ENCODE measurements at regions not wholly inside any gene's neighbourhood (a gene's known extent, or its start where the extent isn't known, plus 50 kb on each side); places are given as distances from the start of the nearest gene placed in this dataset.
"Not testable (repeated sequence)": the region's sequence is repeated elsewhere in the genome, so short reads cannot be mapped to it uniquely, and the experiment has no call there.

DNA sequence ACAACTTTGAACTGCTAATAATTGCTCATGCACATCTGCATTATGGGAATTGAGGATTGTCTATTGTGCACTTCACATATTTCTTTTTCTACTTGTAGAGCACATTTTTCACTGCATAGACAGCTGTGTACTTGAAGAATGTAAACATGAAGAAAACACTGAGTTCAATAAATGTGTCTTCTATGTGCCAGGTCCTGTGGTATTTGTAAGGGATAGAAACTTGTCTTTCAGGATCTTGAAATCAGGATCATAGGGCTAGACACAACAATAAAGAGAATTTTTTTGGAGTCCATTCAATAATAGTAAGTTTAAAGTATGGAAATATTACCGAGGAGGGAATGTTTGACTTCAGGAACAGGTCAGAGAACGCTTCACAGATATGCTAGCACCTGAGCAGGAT lies 66.6 kb upstream of the AGTPBP1 start:
- TF ChIP-seq, protein P1, sequence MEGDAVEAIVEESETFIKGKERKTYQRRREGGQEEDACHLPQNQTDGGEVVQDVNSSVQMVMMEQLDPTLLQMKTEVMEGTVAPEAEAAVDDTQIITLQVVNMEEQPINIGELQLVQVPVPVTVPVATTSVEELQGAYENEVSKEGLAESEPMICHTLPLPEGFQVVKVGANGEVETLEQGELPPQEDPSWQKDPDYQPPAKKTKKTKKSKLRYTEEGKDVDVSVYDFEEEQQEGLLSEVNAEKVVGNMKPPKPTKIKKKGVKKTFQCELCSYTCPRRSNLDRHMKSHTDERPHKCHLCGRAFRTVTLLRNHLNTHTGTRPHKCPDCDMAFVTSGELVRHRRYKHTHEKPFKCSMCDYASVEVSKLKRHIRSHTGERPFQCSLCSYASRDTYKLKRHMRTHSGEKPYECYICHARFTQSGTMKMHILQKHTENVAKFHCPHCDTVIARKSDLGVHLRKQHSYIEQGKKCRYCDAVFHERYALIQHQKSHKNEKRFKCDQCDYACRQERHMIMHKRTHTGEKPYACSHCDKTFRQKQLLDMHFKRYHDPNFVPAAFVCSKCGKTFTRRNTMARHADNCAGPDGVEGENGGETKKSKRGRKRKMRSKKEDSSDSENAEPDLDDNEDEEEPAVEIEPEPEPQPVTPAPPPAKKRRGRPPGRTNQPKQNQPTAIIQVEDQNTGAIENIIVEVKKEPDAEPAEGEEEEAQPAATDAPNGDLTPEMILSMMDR (IDR thresholded peaks at IDR 0.05; ENCODE audit: low read depth, low read length): not testable (repeated sequence)
- TF ChIP-seq EZH2phosphoT487 (IDR thresholded peaks at IDR 0.05; ENCODE audit: low read depth): not testable (repeated sequence)
